Ramos (cell line): ENCODE measurements at regions not wholly inside any gene's neighbourhood (a gene's known extent, or its start where the extent isn't known, plus 50 kb on each side); places are given as distances from the start of the nearest gene placed in this dataset.

Experiments
- in situ Hi-C: fragments of 300-500 bp; cut with MboI; formaldehyde crosslinking; loops from one replicate; pipeline ENCODE4 v1.14.3; 2022; ENCODE audit warnings: low sequenced_read_pairs; ENCODE audit not compliant: unreplicated experiment

GRCh38 chr1:200496937-200497336 is 87.1 kb upstream of the ZNF281 start:
- in situ Hi-C loops = loop anchor here (10.0 to 25.0 kb wide), 3 partner anchors 222 to 812 kb away; no protein-coding TSS in a partner anchor

GRCh38 chr1:200495901-200496300 is 86.1 kb upstream of the ZNF281 start:
- in situ Hi-C loops = loop anchor here (10.0 to 25.0 kb wide), 3 partner anchors 221 to 811 kb away; no protein-coding TSS in a partner anchor

GRCh38 chr1:200493344-200493743 is 83.5 kb upstream of the ZNF281 start:
- in situ Hi-C loops = loop anchor here (10.0 to 25.0 kb wide), 3 partner anchors 219 to 809 kb away; no protein-coding TSS in a partner anchor

GRCh38 chr1:200491103-200491502 is 81.3 kb upstream of the ZNF281 start:
- in situ Hi-C loops = loop anchor here (10.0 to 25.0 kb wide), 3 partner anchors 216 to 806 kb away; no protein-coding TSS in a partner anchor

- in situ Hi-C loops = loop anchor here (10.0 to 25.0 kb wide), 3 partner anchors 215 to 805 kb away; no protein-coding TSS in a partner anchor
Measured at GRCh38 chr1:200490183-200490582, 80.3 kb upstream of the ZNF281 start.

GRCh38 chr1:200488375-200489165 is 78.7 kb upstream of the ZNF281 start:
- in situ Hi-C loops = loop anchor here (25.0 kb wide), 1 partner anchor 526 kb away; no protein-coding TSS in a partner anchor

GRCh38 chr1:200487650-200488049 is 77.8 kb upstream of the ZNF281 start:
- in situ Hi-C loops = loop anchor here (25.0 kb wide), 1 partner anchor 525 kb away; no protein-coding TSS in a partner anchor

- in situ Hi-C loops = loop anchor here (25.0 kb wide), 1 partner anchor 524 kb away; no protein-coding TSS in a partner anchor
Measured at GRCh38 chr1:200486634-200487033, 76.8 kb upstream of the ZNF281 start.

GRCh38 chr1:200484438-200484946 is 74.7 kb upstream of the ZNF281 start:
- in situ Hi-C loops = loop anchor here (25.0 kb wide), 1 partner anchor 522 kb away; no protein-coding TSS in a partner anchor

GRCh38 chr1:200483491-200484143 is 73.8 kb upstream of the ZNF281 start:
- in situ Hi-C loops = loop anchor here (25.0 kb wide), 1 partner anchor 521 kb away; no protein-coding TSS in a partner anchor

- in situ Hi-C loops = loop anchor here (25.0 kb wide), 1 partner anchor 519 kb away; no protein-coding TSS in a partner anchor
Measured at GRCh38 chr1:200480964-200481363, 71.1 kb upstream of the ZNF281 start.

GRCh38 chr1:200479816-200480215 is 70.0 kb upstream of the ZNF281 start:
- in situ Hi-C loops = loop anchor here (25.0 kb wide), 1 partner anchor 518 kb away; no protein-coding TSS in a partner anchor

GRCh38 chr1:200478945-200479558 is 69.2 kb upstream of the ZNF281 start:
- in situ Hi-C loops = loop anchor here (25.0 kb wide), 1 partner anchor 517 kb away; no protein-coding TSS in a partner anchor

GRCh38 chr1:200478239-200478623 is 68.4 kb upstream of the ZNF281 start:
- in situ Hi-C loops = loop anchor here (25.0 kb wide), 1 partner anchor 516 kb away; no protein-coding TSS in a partner anchor

- in situ Hi-C loops = loop anchor here (25.0 kb wide), 1 partner anchor 512 kb away; no protein-coding TSS in a partner anchor
Measured at GRCh38 chr1:200474633-200475032, 64.8 kb upstream of the ZNF281 start.

GRCh38 chr1:200473698-200474371 is 64.0 kb upstream of the ZNF281 start:
- in situ Hi-C loops = no loop called here

GRCh38 chr1:200471739-200472138 is 61.9 kb upstream of the ZNF281 start:
- in situ Hi-C loops = no loop called here

- in situ Hi-C loops = no loop called here
Measured at GRCh38 chr1:200468264-200469001, 58.6 kb upstream of the ZNF281 start.
